IPS DF 4.7 (cell line): ENCODE measurements at regions not wholly inside any gene's neighbourhood (a gene's known extent, or its start where the extent isn't known, plus 50 kb on each side); places are given as distances from the start of the nearest gene placed in this dataset.

Source experiments
- DNase-seq: peaks from one replicate; pipeline ENCODE4 v3.0.0-alpha.2; 2013; ENCODE audit warnings: low spot score; ENCODE audit errors: extremely low read depth

- no peak for DNase-seq
Observed at GRCh38 chr7:22676385-22676784, 50.6 kb upstream of the IL6 start.

DNA sequence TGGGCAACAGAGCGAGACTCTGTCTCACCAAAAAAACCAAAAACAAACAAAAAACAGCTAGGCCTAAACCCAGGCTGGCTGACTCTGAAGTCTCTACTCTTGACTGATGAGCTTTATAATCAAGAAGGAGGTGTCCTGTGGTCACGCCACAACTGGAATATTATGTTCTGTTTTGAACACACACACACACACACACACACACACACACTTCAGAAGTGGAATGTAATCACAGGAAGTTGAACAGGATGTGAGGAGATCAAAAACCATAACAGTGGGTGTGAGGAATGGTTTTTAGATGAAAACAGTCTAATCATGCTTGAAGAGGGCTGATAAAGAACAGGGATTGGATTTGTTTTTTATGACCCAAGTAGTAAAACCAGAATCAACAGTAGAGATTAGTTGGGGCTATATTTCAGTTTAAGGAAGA is 51.1 kb upstream of the IL6 start:
- DNase-seq: no peak

- DNase-seq: no peak
Observed at GRCh38 chr7:22675421-22675820, 51.6 kb upstream of the IL6 start.

DNA sequence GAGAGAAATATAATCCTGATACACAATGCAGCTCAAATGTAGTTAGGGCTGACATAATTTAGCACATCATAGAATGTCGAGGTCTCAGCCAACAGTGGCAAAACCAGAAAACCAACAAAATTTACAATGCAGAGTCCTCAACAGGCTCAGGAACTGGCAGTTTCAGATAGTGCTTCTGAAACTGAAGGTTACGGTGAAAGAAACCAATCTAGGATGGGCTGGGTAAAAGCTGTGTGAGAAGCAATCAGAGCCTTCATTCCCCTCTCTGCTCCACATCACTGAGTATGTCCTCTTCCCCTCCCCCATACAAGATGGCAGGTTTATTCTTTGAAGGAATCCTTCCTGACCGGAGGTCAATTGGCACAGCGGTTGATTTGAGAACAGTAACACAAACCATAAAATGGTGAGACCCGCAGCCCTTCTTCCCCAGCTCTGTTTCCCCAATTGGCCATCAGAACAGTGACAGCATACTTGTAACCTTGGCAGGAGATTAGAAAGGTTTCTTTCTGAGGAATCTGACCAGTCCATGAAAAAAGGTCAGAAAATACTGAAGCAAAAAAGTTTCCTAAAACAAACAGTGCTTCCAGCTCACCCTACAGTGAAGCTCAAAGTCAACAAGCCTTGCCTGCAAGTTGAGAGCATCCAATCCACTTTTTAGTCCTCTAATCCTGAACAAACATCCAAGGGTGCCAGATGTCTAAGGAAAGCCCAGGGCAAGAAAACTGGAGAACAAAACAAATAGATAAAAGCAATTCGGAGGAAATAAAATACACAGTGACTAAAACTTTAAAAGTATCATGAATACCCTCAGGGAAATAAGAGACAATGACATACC is 53.9 kb upstream of the IL6 start:
- no peak for DNase-seq

- DNase-seq: no peak
Observed at GRCh38 chr7:22671177-22671879, 55.7 kb upstream of the IL6 start.

DNA sequence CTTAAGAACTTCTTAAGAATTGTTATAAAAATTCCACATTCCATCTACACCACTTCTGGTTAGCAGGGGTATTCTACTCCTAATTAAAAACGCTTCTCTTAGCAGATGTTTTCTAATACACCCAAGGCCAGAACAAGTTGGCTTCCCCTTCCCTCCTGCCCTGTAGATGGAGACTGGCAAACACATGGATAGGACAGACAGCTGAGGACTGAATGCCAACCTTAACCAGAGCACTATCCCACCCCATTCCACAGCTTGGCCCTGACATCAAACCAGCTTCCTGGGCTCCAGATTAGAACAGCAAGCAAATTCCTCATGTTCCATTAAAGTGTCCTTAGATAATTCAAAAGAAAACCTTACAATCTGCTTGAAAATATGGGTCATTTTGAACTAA is 56.6 kb upstream of the IL6 start:
- DNase-seq: no peak

DNA sequence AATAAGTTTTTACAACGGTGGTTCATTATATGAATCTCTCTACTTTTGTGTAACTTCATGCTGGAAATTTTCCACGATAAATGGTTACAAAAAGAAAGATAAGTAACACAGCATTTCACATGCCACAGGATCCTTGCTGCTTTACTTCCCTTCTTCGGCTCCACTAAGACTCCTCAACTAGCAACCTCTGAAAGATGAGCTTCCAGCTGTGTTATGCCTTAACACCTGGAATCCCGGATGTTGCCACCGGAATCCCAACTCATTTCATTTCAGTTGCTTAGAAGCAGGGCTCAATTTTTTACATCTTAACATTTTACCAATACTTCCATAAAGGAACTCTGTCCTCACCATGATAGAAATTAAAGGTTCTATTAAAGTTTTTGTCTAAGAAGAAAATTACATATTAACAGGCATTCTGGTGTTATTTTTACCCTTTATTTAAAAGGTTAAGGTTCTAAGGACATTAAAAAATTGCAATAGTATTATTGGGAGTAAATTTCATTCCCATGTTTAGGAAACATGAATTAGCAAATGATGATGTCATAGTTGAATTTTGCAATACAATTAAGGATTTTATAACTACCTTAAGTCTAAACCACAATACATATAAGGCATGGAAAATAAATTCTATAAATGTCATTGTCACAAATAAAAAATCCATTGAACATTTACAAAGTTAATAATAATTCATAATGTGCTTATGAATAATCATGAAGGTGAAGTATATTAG is 57.1 kb upstream of the IL6 start:
- no peak for DNase-seq

DNA sequence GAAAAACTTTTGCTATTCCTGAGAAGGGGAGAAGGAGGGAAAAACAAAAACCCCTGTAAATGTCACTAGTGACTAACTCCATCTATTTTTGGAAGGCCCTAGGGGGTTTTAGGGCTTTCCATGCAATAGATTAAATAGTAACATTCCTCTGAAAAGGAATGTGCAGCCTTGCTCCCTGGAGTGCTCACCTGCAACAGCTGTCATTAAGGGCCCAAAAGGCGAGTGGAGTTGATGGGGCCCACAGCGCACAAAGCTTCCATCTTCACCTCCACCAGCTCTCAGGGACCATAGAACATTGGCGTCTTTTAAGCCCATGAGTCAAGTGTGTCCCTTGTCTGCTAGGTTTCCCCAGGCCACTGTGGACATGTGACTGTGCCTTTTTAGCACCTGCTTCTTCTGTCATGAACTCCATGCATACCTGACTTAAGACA is 58.0 kb upstream of the IL6 start:
- no peak for DNase-seq

DNA sequence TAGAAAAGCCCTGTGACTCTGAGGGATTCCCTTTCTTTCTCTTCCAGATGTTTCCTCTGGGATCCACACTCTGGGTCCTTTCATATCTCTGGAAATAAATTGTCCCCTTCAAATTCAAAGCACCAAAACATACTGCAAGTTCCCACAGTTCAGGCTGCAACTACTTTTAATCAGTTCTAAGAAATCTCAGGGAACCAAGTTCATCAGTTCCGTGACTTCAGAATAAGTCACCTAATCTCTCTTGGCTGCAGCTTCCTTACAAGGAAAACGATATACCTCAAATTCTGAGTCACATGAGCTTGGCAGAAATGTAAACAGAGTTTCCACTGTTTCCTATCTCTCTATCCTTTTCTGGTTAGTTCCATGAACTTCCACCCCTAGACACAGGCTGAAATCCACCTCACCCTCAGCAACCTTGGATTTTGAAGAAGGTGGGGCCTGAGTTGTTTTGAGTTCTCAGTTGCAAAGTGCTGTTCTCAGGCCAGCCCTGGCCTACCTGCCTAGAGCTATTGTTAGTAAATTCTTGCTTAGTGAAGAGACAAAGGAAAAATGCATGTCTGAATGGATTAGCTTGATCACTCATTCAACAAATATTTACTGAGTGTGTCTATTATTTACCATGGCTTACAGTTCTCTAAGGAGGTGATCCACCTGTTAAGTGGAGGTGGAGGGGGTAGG is 59.3 kb upstream of the IL6 start:
- peak; percentile 81 for DNase-seq

DNA sequence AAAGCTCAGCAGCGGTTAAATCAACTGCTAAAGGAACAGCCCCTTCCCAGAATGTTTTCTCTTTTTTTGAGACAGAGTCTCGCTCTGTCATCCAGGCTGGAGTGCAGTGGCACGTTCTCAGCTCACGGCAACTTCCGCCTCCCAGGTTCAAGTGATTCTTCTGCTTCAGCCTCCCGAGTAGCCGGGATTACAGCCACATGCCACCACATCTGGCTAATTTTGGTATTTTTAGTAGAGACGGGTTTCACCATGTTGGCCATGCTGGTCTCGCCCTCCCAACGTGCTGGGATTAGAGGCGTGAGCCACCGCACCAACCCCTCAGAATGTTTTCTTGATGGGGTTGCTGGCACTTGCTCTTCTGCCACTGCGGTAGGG is 59.8 kb upstream of the IL6 start:
- no peak for DNase-seq

DNA sequence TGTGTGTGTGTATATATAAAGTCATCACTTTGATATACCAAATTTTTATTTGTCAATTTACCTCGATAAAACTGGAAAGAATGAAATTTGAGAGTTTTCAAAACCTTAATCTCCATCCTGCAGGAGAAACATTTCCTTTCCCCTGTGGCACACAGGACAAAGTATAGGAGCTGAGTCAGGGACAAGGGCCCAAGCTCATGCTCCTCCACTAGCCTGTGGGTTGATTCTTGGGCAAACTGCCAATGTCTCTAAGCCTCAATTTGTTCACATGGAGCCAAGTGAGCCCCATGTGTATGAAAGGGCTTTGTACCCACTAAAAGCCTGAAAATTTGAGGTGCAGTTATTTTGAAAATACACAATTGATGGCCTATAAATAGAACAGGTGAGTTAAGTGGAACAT is 60.3 kb upstream of the IL6 start:
- DNase-seq: no peak

GRCh38 chr7:22665923-22666322 is 61.1 kb upstream of the IL6 start:
- DNase-seq: no peak

GRCh38 chr7:22664988-22665798 is 61.8 kb upstream of the IL6 start:
- DNase-seq: no peak

- no peak for DNase-seq
Observed at GRCh38 chr7:22663721-22664120, 63.3 kb upstream of the IL6 start.

- DNase-seq: no peak
Observed at GRCh38 chr7:22663357-22663718, 63.7 kb upstream of the IL6 start.

DNA sequence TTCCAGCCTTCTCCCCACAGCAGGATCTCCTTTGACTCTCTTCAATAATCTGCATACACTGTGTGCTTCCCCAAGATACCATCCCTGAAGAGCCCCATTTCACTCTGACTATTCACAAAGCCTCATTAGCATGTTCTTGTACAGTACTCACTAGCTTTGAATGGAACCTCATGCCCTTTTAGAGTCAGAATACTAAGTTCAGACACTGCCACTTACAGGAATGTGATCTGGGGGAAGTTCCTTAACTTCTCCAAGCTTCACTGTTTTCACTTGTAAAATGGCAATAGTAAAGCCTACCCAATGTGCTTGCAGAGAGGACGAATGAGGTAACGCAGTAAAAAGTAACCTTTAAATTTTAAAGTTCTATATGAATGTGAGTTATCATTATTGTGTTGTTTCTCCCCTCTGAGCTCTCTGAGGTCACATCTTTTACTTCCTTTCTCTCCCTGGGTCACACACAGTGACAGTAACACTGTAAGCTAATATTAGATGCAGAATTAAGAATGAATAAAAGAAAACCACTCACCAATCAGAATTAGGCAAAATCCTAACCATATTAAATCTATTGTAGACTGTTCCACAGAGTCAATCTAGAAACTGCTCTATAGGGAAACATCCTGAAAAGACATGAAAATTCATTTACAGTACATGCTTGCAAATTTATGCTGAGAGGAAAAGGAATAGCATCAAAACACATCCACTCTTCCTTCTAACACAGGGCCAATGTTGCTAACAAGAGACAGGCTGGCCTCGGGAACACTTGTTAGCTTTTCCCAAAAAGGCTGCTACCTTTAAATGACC is 64.2 kb upstream of the IL6 start:
- no peak for DNase-seq

DNA sequence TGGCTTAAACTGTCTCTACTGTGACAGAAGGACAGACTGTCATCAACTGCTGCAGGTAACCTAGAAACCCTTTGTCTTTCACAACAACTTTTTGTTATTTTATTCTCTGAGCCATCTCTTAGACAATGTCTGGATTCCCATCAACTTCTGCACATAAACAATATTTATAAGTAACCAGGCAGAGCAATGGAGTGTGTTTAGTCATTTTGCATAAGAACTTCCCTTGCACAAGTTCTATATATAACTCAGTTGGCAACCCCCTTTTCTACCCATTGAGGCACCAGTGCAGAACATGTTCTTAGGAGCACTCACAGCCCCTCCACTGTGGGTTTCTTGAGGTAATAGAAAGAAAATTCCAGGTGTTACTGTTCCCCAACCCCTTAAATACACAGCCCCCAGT is 65.0 kb upstream of the IL6 start:
- no peak for DNase-seq

DNA sequence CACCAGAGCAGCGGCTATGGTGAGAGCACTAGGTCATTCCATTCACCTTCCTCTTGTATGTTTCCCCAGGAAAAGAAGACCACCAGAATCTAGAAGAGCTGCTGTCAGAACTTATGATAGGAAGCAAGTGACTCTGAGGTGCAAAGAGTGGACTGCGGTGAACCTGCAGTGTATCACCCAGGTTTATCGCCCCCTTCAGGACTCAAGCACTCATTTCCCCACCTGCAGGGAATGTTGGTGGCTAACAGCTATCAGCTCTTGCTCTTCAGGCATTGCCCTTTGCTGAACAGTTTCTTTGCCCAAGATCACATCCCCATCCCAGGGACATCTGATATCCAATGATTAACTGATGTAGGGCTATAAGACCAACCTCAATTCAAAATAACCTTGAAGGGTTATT is 66.3 kb upstream of the IL6 start:
- no peak for DNase-seq

DNA sequence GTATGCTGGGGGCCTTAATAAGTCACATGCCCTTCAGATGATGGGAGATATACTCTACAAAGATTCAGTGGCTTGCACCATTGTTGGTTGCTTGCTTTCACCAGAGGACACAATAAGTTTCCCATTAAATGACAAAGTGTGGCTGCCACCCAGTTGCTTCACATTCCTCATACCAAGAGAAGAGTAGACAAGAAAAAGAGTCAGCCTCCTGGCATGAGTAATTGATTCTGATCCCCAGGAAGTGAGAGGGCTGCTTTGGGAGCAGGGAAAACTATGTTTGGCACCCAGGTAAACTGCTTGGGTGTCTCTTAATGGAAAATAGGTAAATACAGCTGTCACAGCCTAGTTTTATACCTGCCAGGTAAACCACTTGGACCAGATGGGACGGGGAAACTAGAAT is 66.7 kb upstream of the IL6 start:
- no peak for DNase-seq

DNA sequence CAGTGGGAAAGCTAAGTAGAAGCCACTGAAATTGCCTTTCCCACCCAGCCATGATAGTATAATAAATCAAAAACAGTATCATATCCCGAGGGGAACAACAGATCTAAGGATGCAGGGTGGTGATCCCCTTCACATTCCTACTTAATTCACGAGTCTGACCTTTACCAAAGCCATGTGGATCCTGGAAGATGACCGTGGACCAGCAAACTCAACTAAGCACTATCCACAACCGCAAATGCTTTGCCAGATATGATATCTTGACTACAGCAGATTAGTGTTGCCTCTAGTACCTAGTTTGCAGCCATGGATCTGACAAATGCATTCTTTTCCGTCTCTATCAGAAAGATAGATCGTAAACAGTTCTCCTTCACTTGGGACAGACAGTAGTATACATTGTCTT is 67.3 kb upstream of the IL6 start:
- no peak for DNase-seq
